ENCODE measurements at regions not wholly inside any gene's neighbourhood (a gene's known extent, or its start where the extent isn't known, plus 50 kb on each side); places are given as distances from the start of the nearest gene placed in this dataset.

- no peak for TF ChIP-seq EP300 (IDR thresholded peaks at IDR 0.05)
- no peak for TF ChIP-seq POLR2AphosphoS5 (IDR thresholded peaks at IDR 0.05)
- no peak for TF ChIP-seq CTCF (IDR thresholded peaks at IDR 0.05)
These were observed 339.7 kb upstream of the RASGRP1 start for GRCh38 chr15:38904298-38904697.
